D341Med (cell line): ENCODE measurements at regions not wholly inside any gene's neighbourhood (a gene's known extent, or its start where the extent isn't known, plus 50 kb on each side); places are given as distances from the start of the nearest gene placed in this dataset.

Experiments used
- DNase-seq: peaks from one replicate; pipeline ENCODE4 v3.0.0; 2012; ENCODE audit warnings: low spot score

DNA sequence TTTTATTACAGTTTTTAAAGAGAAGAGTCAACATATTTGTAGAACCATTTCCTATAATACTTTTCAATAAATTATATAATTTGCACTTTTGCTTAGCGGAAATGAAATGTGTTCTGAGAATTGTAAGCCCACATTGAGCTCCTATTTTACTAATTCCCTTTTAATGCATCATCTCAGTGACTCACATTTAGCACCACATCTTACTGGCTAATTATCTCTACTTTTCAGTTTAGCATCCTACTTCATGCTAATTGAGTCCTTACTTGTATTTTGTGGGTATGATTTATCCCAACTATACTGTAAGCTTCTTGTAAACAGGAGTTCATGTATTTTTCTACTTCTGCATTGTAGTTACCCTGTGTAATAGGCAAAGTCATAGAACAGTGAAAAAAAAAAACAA, 67.5 kb downstream of the TMX1 start:
- no peak for DNase-seq

DNA sequence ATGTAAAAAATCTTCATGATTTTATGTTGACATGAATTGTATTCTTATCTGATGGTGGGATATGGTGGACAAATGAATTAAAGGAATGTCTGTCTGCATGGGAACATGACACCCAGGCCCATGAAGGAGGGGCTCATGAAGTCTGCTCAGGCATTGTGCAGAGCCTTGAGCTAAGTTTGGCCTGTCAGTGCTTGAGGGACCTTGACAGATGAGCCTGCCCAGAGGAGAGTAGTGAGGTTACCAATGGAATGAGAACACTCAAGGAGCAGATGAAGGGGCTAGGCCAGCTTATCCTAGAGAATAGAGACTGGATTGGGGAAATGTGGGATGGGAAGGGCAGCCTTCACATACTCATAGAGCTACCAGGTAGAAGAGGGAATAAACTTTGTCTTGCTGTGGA, 68.8 kb downstream of the TMX1 start:
- DNase-seq: no peak

DNA sequence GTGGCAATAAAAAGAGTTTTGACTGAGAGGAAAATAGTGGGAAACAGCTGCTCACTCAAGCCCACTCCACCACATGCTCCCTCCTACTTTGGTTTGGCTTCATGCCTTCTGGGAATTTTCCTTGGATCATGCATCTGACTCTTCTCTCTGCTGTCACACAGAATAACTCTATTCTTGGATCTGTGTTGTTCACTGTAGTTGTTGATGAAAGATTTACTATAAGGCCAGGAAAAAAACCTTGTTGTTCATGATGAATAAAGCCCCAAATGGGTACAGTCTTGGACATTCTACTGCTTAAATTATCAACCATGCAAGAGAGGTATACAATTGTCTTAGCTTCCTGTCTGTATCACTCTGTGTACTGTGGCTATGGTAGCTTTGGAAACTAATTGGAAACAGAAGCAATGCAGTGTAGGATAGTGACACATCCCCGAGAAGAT, 70.5 kb downstream of the TMX1 start:
- no peak for DNase-seq

DNA sequence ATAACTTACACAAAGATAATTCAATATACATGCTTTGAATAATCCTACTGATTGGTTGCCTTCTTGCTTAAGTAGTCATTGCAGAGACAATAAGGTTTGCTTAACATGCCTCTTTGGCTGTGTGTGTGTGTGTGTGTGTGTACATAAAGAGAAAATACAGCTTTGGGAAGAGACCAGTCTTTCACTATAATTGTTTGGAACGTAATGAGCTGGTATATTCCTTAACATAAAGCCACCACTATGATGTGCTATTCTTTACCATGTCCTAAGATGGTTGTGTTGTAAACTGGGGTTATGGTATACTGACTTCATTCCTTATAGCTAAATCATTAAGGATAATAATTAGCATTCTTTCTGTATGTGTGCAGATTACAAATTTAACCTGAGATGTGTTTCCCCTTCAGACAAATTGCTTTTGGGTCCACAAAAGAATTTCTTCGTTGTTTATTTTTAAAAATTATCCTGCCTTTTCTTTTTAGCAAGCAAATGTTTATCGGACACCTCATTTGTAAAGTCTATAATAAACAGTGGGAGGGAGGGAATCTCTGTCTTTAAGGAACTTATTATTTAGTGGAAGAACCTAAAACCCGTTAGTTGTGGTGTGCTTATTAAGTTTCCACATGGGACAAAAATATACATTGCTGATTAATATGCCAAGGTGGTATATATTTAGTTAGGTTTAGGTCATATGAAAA, 74.4 kb downstream of the TMX1 start:
- DNase-seq: no peak

DNA sequence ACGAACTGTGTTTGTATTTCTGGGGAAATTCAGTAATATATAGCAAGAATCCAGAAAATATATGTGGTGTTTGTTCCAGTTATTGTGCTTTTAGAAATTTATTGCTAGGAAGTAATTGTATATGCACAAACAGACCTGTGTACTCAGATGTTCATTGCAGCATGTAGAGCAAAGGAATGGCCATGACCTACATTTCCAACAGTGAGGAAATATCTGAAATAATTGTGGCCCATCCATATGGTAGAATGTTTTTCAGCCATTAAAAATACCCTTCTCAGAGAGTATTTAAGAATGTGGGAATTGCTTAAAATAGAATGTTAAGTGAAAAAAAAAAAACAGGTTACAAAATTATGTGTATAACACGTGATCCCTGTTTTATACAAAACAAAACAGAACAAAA, 77.3 kb downstream of the TMX1 start:
- no peak for DNase-seq

DNA sequence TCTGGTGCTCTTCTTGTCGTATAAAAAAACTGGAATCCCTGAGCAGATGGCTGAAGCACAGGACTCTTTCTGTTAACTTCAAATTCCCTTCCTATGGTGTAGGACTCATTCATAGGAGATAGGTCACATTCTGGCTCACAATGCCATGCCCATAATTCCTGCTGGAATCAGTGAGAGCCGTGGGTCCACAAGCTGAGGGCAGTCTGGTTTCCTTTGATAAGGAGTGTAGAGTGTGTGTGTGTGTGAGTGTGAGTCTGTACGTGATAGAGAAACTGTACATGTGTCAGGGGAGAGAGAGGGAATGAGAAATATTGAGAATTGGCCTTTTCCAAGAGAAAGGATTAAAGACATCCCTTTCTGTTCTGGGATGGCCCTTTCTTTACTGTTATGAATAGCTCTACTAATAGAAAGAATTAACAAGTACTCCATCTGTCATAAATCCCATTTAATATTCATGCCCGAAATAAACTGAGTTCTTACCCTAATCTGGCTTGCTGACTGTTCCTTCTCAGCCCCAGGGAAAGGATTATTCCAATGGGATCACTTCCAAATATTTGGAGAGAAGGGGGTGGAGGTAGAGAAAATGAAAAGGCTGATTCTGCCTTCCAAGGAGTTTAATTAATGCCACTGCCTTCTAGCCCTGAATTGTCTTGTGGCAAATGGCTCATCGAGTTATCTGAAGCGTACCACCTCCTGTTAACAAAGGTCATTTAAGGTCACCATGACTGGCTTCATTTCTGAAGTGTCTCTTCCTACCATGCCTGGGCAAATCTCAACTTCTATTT, 79.0 kb downstream of the TMX1 start:
- peak; percentile 63 for DNase-seq

DNA sequence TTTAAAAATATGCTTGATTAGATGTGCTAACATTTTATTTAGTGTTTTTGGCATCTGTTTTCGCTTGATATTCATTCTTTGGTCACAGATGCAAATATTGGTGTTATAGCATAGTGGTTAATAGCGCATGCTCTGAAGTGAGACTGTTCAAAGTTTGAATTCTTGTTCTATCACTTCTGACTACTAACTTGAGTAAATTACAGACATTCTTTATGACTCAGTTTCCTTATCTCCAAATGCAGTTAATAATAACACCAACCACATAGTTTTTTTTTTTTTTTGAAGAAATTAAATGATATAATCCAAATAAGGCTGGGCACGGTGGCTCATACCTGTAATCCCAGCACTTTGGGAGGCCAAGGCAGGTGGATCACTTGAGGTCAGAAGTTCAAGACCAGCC, 81.0 kb downstream of the TMX1 start:
- no peak for DNase-seq

DNA sequence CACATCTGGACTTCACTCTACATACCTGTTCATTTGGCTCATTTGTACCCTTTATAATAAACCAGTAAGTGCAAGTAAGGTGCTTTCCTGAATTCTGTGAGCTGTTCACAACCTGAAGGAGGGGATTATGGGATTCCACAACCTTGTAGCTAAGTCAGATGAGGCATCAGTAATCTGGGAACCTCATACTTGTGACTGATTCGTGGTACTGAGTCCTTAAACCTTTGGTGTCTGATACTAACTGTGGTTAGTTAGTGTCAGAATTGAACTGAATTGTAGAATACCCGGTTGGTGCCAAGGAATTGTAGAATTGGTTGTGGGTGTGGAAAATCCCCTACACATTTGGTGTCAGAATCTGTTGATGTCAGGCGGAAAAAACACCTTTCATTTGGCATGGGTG, 83.4 kb downstream of the TMX1 start:
- no peak for DNase-seq

DNA sequence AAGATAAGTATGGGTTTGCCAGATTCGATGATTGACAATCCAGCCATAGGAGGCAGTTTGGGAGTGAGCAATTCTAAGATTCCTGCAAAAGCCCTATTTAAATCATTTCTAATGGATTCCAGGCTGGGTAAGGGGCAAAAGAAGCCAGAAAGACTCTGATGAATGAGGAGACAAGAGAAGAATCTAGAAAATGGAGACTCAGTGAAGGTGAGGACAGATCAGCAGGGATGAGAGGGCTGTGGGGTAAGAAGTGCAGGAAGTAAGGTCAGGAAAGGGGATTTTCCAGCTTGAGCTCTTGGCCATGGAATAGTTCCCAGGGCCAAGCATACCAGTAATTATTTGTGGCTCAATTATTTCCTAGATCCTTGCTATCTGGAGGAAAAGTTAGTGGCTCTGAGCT, 87.3 kb downstream of the TMX1 start:
- DNase-seq: no peak

DNA sequence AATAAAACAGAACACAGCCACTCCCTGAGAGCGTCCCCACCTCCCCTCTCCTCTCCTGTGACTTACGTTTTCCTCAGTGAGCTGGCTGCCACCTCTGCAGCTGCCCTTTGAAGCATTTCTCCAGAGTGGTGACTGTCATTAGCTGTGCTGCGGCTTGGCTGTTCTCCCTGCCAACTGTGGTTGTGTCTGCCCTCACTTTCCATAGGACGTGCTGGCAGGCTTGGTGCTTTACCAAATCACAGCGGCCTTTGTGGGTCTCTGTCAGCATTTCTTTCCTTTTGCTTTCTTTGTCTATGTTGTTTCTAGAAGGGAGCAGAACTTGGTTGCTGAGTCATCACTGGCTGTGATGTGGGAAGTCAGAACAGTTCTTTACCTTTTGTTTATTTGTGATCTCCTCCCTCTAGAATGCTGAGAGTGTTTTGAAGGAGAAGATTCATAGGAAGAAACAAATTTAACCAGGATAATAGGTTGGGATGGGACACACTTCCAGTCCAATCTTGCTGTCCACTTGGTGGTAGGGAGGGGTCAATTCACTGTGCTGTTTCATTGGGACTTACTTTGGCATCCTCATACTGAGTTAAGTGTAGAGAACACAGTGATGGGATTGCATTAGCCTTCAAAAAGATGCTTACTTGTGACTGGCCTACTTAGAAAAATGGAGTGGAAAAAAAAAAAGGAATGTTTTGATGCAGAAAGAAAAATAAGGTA, 88.2 kb downstream of the TMX1 start:
- no peak for DNase-seq

DNA sequence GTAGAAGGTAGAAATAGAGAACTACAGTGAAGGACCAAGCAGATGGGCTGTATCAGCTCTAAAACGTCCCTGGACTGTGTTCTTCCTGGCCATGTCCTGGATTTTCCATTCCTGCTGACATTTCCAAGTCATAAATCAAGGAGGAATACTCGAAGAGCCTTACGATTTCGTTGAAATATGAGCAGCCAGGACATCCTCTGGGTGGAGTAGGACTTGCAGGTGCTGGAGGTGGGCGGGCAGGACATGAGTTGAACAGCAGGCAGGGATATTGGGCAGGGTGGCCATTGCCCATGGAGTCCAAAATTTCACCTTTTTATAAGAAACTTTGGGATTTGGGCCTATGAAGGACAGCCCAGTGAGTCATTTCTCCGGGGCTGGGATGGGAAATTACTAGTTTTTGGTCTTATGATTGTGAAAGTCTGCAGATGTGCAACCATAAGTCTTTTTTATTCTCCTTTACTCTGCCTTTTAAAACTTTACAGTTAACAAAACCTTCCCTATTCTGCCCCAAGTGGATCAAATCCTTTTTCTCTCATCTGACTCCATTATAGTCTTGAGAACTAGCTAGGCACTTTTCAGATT, 88.8 kb downstream of the TMX1 start:
- no peak for DNase-seq

DNA sequence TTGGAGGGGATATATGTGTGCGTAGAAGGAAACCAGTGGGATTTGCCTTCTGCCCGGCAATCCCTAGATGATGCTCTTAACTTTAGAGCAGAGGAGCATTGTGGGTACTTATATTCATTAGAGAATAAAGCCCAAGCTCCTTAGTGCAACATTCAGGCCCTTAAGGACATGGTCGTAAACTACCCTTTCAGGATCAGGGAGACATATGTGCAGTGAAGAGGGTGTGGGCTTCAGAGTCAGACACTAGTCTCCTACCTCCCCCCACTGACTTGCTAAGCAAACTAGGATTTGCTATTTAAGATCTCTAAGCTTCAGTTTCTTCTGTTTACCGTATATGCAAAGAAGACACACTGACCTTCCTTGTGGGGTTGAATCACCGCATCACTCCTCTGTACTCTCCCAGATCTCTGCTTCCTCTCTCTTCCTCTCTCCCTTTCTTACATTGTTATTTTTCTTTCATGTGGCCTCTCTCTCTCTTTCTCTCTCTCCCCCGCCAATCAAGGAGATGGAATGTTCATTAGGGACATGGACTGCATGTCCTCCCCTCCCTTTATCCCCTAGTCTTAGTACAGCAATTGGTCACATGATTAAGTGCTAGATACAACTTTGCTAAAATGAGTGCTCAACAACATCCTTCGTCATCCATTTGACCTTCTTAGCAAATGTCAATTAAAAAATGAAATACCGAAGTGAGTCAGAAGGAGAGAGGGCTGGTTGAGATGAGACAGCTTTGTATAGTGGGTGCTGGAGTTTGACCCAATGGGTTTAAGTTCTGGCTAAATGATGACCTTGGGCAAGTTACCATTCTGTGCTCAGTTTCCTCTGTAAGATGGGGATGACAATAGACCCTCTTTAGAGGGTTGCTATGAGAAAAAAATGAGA, 91.7 kb downstream of the TMX1 start:
- no peak for DNase-seq

DNA sequence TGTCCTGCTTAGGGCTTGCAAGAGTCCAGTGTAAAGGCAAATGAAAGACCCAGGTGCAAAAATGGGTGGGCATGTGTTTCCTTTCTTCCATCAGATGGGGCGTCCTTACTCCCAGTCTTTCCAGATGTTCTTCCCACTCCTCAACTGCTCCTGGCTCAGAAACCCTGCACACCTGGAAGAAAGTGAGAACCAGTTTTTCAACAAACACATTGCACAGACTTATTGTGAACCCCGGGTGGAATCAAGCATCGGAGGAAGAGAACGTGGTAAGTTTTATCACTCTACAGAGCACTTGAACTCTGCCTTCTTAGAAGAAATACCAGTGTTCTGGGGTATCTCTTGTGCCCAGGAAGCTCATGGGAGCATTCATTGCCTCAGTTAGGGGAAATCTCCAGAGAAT, 93.3 kb downstream of the TMX1 start:
- no peak for DNase-seq

DNA sequence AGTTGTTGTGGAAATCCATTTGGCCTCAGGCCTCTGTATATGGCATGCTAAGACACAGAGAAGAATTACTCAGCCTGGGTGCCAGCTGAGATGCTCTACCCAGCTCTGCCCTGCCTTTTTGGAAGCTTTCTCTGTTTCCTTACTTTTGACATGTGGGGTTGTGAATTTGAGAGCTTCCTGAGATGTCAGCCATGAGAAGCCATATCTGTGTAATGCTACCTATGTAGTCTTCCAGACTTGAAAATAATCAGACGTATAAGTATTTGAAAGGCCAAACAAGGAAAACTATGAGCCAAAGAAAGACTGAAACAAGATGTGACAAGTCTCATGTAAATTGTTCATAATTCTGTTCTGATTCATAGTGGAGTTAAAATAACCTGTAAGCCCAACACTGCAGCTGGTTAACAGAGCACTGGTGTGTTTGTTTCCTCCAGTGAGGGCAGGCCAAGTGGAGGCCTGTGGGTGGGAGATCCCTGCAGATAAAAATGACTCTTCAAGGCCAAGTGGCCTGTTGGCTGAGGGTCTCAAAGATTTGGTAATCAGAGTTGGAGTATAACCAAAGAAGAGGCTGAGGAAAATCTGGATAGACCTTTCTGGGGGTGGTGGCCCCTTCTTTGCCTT, 94.0 kb downstream of the TMX1 start:
- no peak for DNase-seq

DNA sequence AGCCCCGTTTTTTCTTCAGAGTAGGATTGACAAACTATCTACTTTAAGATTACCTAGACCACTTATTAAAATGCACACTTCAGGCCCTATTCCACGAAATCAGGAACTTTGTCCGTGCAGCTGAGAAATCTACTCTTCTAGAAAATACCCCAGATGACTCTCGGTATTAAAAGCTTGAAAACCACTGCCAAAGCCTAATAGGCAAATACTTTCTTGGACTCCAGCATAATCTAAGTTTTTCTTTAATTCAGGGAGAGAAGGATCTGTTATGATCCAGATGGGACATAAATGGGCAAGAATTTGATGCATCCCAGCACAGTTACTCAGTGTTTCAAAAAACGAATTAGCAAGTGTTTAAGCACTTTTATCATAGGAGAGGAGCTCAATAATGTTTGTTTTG, 94.5 kb downstream of the TMX1 start:
- DNase-seq: no peak

DNA sequence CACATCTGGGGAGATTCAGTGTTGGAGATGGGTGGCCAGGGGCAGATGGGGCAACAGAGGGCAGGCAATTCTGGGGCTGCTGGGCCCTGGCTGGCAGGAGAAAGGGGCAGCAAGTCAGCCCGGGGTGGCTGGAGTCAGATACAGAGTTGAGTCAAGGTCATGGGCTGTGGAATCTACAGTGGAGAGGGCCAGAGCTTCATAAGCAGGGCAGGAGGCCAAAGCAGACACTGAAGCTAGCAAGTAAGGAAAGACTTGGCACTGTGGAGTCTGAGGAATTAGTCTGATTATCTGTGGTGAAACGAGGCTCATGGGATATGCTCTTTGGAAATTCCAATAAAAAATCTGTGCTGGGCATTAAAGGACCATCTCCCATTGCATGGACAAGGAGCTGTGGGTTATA, 95.5 kb downstream of the TMX1 start:
- no peak for DNase-seq

DNA sequence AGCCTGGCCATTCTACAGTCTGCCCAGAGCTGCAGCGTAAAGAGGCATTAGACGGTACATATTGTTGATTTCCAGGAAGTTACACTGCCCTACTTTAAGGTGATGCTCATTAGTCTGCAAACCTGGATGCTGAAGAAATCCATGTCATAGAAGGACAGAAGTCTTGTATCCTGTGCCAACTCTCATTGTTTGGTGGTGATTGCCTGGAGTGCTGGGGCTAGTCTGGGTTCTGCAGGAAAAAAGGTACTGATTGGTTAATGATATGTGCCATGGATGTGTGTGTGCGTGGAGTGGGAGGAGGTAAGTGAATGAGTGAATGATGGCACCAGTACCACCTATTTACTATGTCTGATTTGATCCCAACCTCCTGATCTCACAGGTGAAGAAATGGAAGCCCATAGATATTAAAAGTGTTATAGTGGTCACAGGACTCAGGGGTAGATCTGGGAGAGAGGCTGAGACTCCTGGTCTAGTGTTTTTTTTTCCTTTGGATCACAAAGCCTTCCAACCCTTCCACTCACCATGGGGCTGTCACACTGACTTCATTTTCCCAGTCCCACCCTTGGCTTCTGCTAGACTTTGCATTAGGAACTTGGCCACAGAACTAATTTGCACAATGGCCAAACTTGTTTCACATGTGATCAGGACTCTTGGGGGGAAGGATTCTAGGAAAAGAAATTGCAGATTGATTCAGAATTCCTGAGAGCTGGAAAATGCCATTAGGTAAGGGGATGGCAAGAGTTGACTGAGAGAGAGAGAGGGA, 96.1 kb downstream of the TMX1 start:
- DNase-seq: no peak

DNA sequence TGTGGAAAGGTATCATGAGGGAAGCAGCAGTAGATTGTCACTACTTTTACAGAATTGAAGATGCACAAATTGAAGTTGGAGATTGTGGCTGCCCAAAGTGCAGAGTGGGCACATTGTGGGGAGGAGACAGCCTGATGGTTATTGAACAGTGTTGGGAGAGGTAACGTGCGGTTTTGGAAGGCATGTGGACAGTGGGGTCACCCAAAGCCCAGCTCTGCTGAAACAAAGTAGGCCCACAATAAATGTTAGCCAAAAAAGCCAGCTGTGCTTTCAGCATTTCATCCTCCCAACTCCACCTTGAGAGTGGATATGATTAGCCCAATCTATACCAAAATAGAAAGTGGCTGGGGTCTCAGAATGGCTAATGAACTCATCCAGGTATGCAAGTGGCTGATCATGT, 96.7 kb downstream of the TMX1 start:
- no peak for DNase-seq

DNA sequence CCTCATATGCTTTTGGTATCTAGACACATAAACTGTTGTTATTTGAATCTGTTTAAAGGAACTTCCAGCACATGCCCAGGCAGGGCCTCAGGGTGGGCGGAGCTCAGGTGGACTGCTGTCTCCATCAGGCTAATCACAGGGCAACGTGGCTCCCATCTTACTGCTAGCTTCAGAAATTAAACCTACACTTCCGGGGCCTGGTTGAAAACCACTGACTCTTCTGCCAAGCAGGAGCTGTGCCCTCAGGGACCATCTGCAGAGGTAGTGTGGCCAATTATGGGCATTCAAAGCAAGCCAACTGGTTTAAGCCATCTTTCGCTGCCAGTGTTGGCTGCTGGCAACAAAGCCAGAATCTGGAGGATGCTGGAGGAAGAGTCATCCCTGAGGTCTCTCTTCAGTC, 97.5 kb downstream of the TMX1 start:
- DNase-seq: no peak

DNA sequence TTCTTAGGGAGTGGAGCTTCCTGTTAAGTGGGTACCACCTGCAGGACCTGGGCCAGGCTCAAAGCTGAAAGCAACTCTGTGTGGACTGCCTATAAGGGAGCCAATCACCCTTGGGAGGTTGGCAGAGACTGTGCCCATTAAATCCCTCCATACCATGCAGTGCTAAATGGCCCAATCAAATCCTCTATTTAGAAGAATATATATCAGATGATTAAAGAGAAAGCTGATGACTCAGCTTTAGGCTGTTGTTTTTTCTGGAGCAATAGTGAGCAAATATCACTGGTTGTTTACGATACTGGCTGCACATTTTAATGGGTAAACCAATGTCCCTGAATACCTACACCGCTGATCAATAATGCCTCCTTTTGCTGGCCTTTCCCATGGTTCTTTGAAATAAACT, 101.3 kb downstream of the TMX1 start:
- no peak for DNase-seq

DNA sequence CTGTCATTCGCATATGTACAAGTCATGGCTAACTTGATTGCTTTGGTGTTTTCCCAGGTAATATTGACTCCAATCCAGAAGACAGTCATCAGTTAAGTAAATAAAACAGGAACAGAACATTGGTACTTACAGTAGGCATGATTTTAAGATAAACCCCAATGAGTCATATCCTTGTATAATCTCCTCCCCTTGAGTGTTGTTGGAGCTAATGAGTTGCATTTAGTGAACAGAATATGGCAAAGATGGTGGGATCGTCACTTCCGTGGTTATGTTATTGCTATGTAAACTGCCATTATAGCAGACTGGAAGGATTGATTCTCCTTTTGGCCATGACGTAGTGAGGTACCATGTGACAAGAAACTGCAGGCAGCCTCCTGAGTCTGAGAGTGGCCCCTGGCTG, 102.2 kb downstream of the TMX1 start:
- no peak for DNase-seq
